CD14-positive monocyte (primary cell): ENCODE measurements at regions not wholly inside any gene's neighbourhood (a gene's known extent, or its start where the extent isn't known, plus 50 kb on each side); places are given as distances from the start of the nearest gene placed in this dataset.

Experiments used
- DNase-seq, 3 donors: peaks; one replicate each; pipeline ENCODE4 v3.0.0-alpha.2; 2011 to 2022
- H2AFZ ChIP-seq: 2 replicates; pipeline ENCODE4 v1.6.0; 2012; ENCODE audit warnings: mild to moderate bottlenecking, low read depth, low read length, inconsistent platforms; ENCODE audit not compliant: insufficient read depth, poor library complexity, severe bottlenecking
- H3K27ac ChIP-seq, 2 donors: 1 replicate in 1 of 2; 2 replicates in 1 of 2; pipeline ENCODE4 v1.5.1; 2012 to 2013; ENCODE audit warnings: low read length in 2 of 2, control low read depth in 1 of 2, inconsistent platforms in 1 of 2, low read depth in 1 of 2, mild to moderate bottlenecking in 1 of 2
- H3K27me3 ChIP-seq, 2 donors: one replicate each; pipeline versions ENCODE4 v1.6.0 to v1.6.1; 2011 to 2013; ENCODE audit warnings: low read length in 2 of 2; ENCODE audit not compliant: control insufficient read depth in 2 of 2, insufficient read depth in 2 of 2
- H3K36me3 ChIP-seq, 2 donors: replicated peaks in 1 of 2; 1 replicate in 1 of 2; 2 replicates in 1 of 2; pipeline versions ENCODE4 v1.5.1 to v1.6.1; 2012 to 2013; ENCODE audit warnings: low read length in 2 of 2, control low read depth in 1 of 2, inconsistent platforms in 1 of 2, mild to moderate bottlenecking in 1 of 2; ENCODE audit not compliant: insufficient read depth in 2 of 2, control insufficient read depth in 1 of 2
- H3K4me1 ChIP-seq, 2 donors: 1 replicate in 1 of 2; 2 replicates in 1 of 2; pipeline versions ENCODE4 v1.5.1 to v1.6.1; 2012 to 2013; ENCODE audit warnings: low read length in 2 of 2, control low read depth in 1 of 2, inconsistent platforms in 1 of 2, mild to moderate bottlenecking in 1 of 2, moderate library complexity in 1 of 2; ENCODE audit not compliant: insufficient read depth in 2 of 2, control insufficient read depth in 1 of 2
- H3K4me2 ChIP-seq: replicated peaks from 2 replicates; pipeline ENCODE3; 2012; ENCODE audit warnings: low read length, moderate library complexity, mild to moderate bottlenecking; ENCODE audit not compliant: poor library complexity, severe bottlenecking; ENCODE audit errors: extremely low read depth
- H3K4me3 ChIP-seq, 3 experiments: fragments of 200-600 bp in 1 of 3; sonication (generic) in 1 of 3; replicated peaks in 1 of 3; 1 replicate in 2 of 3; 2 replicates in 1 of 3; pipeline ENCODE4 v1.5.1; 2011 to 2013; ENCODE audit warnings: low read length in 3 of 3, mild to moderate bottlenecking in 3 of 3, control low read depth in 2 of 3, low read depth in 2 of 3, inconsistent platforms in 1 of 3, moderate library complexity in 1 of 3
- H3K79me2 ChIP-seq: 2 replicates; pipeline ENCODE4 v1.6.0; 2012; ENCODE audit warnings: mild to moderate bottlenecking, control low read depth, inconsistent platforms, low read length, moderate library complexity; ENCODE audit not compliant: insufficient read depth
- H3K9ac ChIP-seq: 2 replicates; pipeline ENCODE4 v1.6.0; 2017; ENCODE audit warnings: low read length, mild to moderate bottlenecking; ENCODE audit not compliant: insufficient read depth, poor library complexity, severe bottlenecking
- H3K9me3 ChIP-seq, 2 donors: replicated peaks in 1 of 2; 1 replicate in 1 of 2; 2 replicates in 1 of 2; pipeline versions ENCODE4 v1.5.1 to v1.6.1; 2012 to 2013; ENCODE audit warnings: low read length in 2 of 2, control low read depth in 1 of 2; ENCODE audit not compliant: control insufficient read depth in 1 of 2, insufficient read depth in 1 of 2
- H4K20me1 ChIP-seq: 2 replicates; pipeline ENCODE4 v1.6.0; 2012; ENCODE audit warnings: mild to moderate bottlenecking, low read length, control low read depth, moderate library complexity; ENCODE audit not compliant: insufficient read depth
- H3K27ac Mint-ChIP-seq, 7 donors: one replicate each; pipeline ENCODE4 v1.8.0; 2020; ENCODE audit warnings: mild to moderate bottlenecking in 7 of 7, mixed read lengths in 7 of 7, moderate library complexity in 6 of 7, inconsistent platforms in 2 of 7
- H3K27me3 Mint-ChIP-seq, 3 donors: one replicate each; pipeline ENCODE4 v1.8.0; 2021 to 2022; ENCODE audit warnings: low read depth in 3 of 3, mild to moderate bottlenecking in 3 of 3, mixed read lengths in 3 of 3, moderate library complexity in 3 of 3, inconsistent platforms in 1 of 3
- H3K36me3 Mint-ChIP-seq, 2 donors: one replicate each; pipeline ENCODE4 v1.8.0; 2020; ENCODE audit warnings: mixed read lengths in 2 of 2, inconsistent platforms in 1 of 2, mild to moderate bottlenecking in 1 of 2
- H3K4me1 Mint-ChIP-seq: one replicate; pipeline ENCODE4 v1.8.0; 2020; ENCODE audit warnings: mild to moderate bottlenecking, mixed read lengths
- H3K4me3 Mint-ChIP-seq, 2 donors: one replicate each; pipeline ENCODE4 v1.8.0; 2020; ENCODE audit warnings: mild to moderate bottlenecking in 2 of 2, mixed read lengths in 2 of 2, moderate library complexity in 1 of 2
- H3K9me3 Mint-ChIP-seq, 7 donors: one replicate each; pipeline ENCODE4 v1.8.0; 2020 to 2022; ENCODE audit warnings: mixed read lengths in 7 of 7, mild to moderate bottlenecking in 6 of 7, moderate library complexity in 6 of 7, inconsistent platforms in 2 of 7
- WGBS: methylation state at CpG from one replicate; pipeline ENCODE4 v1.1.5; 2013; ENCODE audit warnings: missing lambda C conversion rate; ENCODE audit not compliant: insufficient coverage; 5-methylcytosine and 5-hydroxymethylcytosine counted together
- intact Hi-C, 2 donors: fragments of 100-400 bp; cut with micrococcal nuclease; formaldehyde crosslinking; loops; one replicate each; pipeline versions ENCODE4 v1.15.0 to v1.15.1; 2023
- TF ChIP-seq, protein P1 (sequence below): fragments of 200-600 bp; IDR thresholded peaks from one replicate; pipeline ENCODE4 v1.8.0; 2022; ENCODE audit warnings: antibody characterized with exemption, mild to moderate bottlenecking

DNA sequence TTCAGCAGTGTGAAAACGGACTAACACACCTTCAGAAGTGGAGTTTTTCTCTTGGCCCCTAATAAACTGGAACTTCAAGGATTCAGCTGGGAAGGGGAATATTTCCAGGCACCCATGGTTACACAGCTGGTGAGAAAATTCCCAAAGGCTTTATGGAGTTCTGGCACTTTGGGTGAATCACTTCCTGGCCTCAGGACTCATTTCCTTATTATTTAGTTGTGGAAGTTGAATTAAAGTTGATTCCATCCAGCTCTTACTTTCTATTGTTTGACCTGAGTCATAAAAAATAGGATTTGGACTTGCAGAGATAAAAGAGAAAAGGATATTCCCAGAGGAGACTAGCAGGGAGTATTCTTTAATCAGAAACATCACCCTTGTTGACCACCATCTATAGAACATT is 882.1 kb downstream of the UQCRFS1 start:
- Mint-ChIP-seq H3K36me3 (no peaks in the 10 kb centered on the region), H3K27ac (no peak overlapping the region), H3K4me1 (no peaks in the 10 kb centered on the region), H3K4me3 (no peak overlapping the region), H3K9me3 (peaks cover 2 to 7% (median 3%) of the 10 kb centered on the region in 7 donors), H3K27me3 (peaks cover 0 to 4% (median 0%) of the 10 kb centered on the region in 3 donors)
- Histone ChIP-seq H3K9ac (no peak overlapping the region), H4K20me1 (no peaks in the 10 kb centered on the region), H3K4me1 (no peaks in the 10 kb centered on the region), H3K79me2 (no peaks in the 10 kb centered on the region), H3K36me3 (no peaks in the 10 kb centered on the region), H3K27me3 (no peaks in the 10 kb centered on the region), H3K4me3 (no peak overlapping the region), H2AFZ (no peak overlapping the region), H3K4me2 (no peak overlapping the region), H3K27ac (no peak overlapping the region), H3K9me3 (no peaks in the 10 kb centered on the region)
- no peak for DNase-seq
- TF ChIP-seq, protein P1, sequence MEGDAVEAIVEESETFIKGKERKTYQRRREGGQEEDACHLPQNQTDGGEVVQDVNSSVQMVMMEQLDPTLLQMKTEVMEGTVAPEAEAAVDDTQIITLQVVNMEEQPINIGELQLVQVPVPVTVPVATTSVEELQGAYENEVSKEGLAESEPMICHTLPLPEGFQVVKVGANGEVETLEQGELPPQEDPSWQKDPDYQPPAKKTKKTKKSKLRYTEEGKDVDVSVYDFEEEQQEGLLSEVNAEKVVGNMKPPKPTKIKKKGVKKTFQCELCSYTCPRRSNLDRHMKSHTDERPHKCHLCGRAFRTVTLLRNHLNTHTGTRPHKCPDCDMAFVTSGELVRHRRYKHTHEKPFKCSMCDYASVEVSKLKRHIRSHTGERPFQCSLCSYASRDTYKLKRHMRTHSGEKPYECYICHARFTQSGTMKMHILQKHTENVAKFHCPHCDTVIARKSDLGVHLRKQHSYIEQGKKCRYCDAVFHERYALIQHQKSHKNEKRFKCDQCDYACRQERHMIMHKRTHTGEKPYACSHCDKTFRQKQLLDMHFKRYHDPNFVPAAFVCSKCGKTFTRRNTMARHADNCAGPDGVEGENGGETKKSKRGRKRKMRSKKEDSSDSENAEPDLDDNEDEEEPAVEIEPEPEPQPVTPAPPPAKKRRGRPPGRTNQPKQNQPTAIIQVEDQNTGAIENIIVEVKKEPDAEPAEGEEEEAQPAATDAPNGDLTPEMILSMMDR = no peak
- 100% methylated on average over 1 of the region's 1 CpG for WGBS
- intact Hi-C loops = no loop called here

DNA sequence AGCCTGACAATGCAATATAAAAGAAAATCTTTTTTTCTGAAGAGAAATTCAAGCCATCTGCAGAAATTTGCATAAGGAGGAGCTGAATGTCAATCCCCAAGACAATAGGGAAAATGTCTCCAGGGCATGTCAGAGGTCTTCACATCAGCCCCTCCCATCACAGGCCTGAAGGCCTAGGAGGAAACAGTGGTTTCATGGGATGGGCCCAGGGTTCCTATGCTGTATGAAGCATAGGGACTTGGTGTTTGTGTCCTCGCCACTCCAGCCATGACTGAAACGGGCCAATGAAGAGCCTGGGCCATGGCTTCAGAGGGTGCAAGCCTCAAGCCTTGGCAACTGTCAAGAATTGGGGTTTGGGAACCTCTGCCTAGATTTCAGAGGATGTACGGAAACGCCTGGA is 883.5 kb downstream of the UQCRFS1 start:
- Histone ChIP-seq H3K27me3 (no peaks in the 10 kb centered on the region), H4K20me1 (no peaks in the 10 kb centered on the region), H3K36me3 (no peaks in the 10 kb centered on the region), H3K4me1 (no peaks in the 10 kb centered on the region), H3K9me3 (no peaks in the 10 kb centered on the region), H3K4me2 (no peak overlapping the region), H3K79me2 (no peaks in the 10 kb centered on the region), H3K9ac (no peak overlapping the region), H3K27ac (no peak overlapping the region), H2AFZ (no peak overlapping the region), H3K4me3 (no peak overlapping the region)
- intact Hi-C loops = no loop called here
- Mint-ChIP-seq H3K4me3 (no peak overlapping the region), H3K27ac (no peak overlapping the region), H3K4me1 (no peaks in the 10 kb centered on the region), H3K36me3 (no peaks in the 10 kb centered on the region), H3K27me3 (peaks cover 0 to 4% (median 0%) of the 10 kb centered on the region in 3 donors), H3K9me3 (peaks cover under 1 to 6% (median 3%) of the 10 kb centered on the region in 7 donors)
- no peak for DNase-seq
- 85% methylated on average over 4 of the region's 4 CpGs for WGBS
- TF ChIP-seq, protein P1 = no peak
